OCI-LY3 (cell line): ENCODE measurements at regions not wholly inside any gene's neighbourhood (a gene's known extent, or its start where the extent isn't known, plus 50 kb on each side); places are given as distances from the start of the nearest gene placed in this dataset.

ENCODE experiments used
- CTCF ChIP-seq: fragments of 200-600, 300-600 bp; sonication (generic); IDR thresholded peaks from 2 replicates; pipeline ENCODE4 v1.5.1; 2014; ENCODE audit warnings: antibody characterized with exemption, low read length, low read depth
- EZH2phosphoT487 ChIP-seq: fragments of 200-600 bp; shearing (Covaris generic); IDR thresholded peaks from 2 replicates; pipeline ENCODE4 v1.6.1; 2018; ENCODE audit warnings: antibody characterized with exemption, mixed run types, low read depth

- no peak for TF ChIP-seq CTCF
- TF ChIP-seq EZH2phosphoT487, result no peak
These were observed 296.0 kb downstream of the ISL1 start for GRCh38 chr5:51679286-51679685.
